HCT116 (cell line): ENCODE measurements at regions not wholly inside any gene's neighbourhood (a gene's known extent, or its start where the extent isn't known, plus 50 kb on each side); places are given as distances from the start of the nearest gene placed in this dataset.

ENCODE experiments used
- ATAC-seq: fragments of 200-7000 bp; cut with Tn5 transposase; 2 replicates; pipeline ENCODE4 v1.9.1; 2020; ENCODE audit warnings: mild to moderate bottlenecking, moderate library complexity
- BruUV-seq: library from RNA; stranded (reverse); fragments of 400-500 nt; replicated peaks from 2 replicates; lab custom pipeline; 2021; lab: Mats Ljungman, UMichigan
- CTCF ChIA-PET: fragments of 300-600 bp; sonication (Branson Sonifier 250); formaldehyde crosslinking; loops from one replicate; lab custom pipeline; 2021; ENCODE audit warnings: antibody characterized with exemption; lab: Charles Lee
- POLR2A ChIA-PET: fragments of 300-600, 350-600 bp; sonication (Branson Sonifier 250); formaldehyde crosslinking; loops from one replicate; lab custom pipeline; 2021; ENCODE audit warnings: antibody characterized with exemption; lab: Charles Lee
- RAD21 ChIA-PET, 2 experiments: fragments of 300-600 bp; sonication (Branson Sonifier 250); formaldehyde crosslinking; loops; one replicate each; lab custom pipeline; 2023; ENCODE audit warnings: low total read pairs in 2 of 2; ENCODE audit not compliant: uncharacterized antibody in 2 of 2, unreplicated experiment in 2 of 2, low non-redundant PET in 1 of 2; lab: Charles Lee
- DNase-seq: peaks from one replicate; pipeline ENCODE4 v3.0.0-alpha.2; 2010; ENCODE audit warnings: low read depth, low spot score
- H2AFZ ChIP-seq: fragments of 200-600 bp; shearing (Covaris generic), sonication (generic); 2 replicates; pipeline ENCODE4 v1.6.1; 2017; ENCODE audit warnings: low read depth, mixed run types, mixed read lengths, antibody characterized with exemption, low read length; ENCODE audit not compliant: poor library complexity, severe bottlenecking
- H3K27ac ChIP-seq: 2 replicates; pipeline ENCODE4 v1.5.1; 2012; ENCODE audit warnings: low read depth, low read length
- H3K27me3 ChIP-seq: fragments of 200-600 bp; sonication (generic); 2 replicates; pipeline ENCODE4 v1.6.1; 2016; ENCODE audit warnings: mixed run types, low read length, mixed read lengths; ENCODE audit not compliant: insufficient read depth
- H3K36me3 ChIP-seq, 2 experiments: fragments of 200-500 bp in 1 of 2; fragments of 200-600 bp in 1 of 2; sonication (Bioruptor generic) in 1 of 2; sonication (generic) in 1 of 2; 2 replicates each; pipeline versions ENCODE4 v1.5.1 to v1.6.1; 2014 to 2016; ENCODE audit warnings: low read length in 2 of 2, inconsistent platforms in 1 of 2, mixed read lengths in 1 of 2, mixed run types in 1 of 2; ENCODE audit not compliant: insufficient read depth in 2 of 2, control insufficient read depth in 1 of 2
- H3K4me1 ChIP-seq, 2 experiments: fragments of 200-600 bp in 1 of 2; sonication (generic) in 1 of 2; 2 replicates each; pipeline versions ENCODE4 v1.5.1 to v1.6.1; 2012 to 2017; ENCODE audit warnings: low read length in 2 of 2, inconsistent platforms in 1 of 2, mild to moderate bottlenecking in 1 of 2, mixed read lengths in 1 of 2, mixed run types in 1 of 2, moderate library complexity in 1 of 2; ENCODE audit not compliant: insufficient read depth in 2 of 2, control insufficient read depth in 1 of 2
- H3K4me2 ChIP-seq: fragments of 200-600 bp; sonication (generic); 2 replicates; pipeline ENCODE4 v1.6.1; 2017; ENCODE audit warnings: mixed run types, low read length, mixed read lengths
- H3K4me3 ChIP-seq, 2 experiments: fragments of 200-600 bp in 1 of 2; sonication (generic) in 1 of 2; replicated peaks in 1 of 2; 2 replicates each; pipeline ENCODE4 v1.5.1; 2011 to 2016; ENCODE audit warnings: low read length in 2 of 2, control low read depth in 1 of 2, low read depth in 1 of 2, mild to moderate bottlenecking in 1 of 2, mixed read lengths in 1 of 2, mixed run types in 1 of 2
- H3K79me2 ChIP-seq: fragments of 200-600 bp; sonication (generic); 2 replicates; pipeline ENCODE4 v1.6.1; 2017; ENCODE audit warnings: mild to moderate bottlenecking, mixed run types, low read length, moderate library complexity, mixed read lengths; ENCODE audit not compliant: insufficient read depth
- H3K9ac ChIP-seq: fragments of 200-600 bp; sonication (generic); 2 replicates; pipeline ENCODE4 v1.6.1; 2016; ENCODE audit warnings: low read length, mixed read lengths
- H3K9me2 ChIP-seq: fragments of 200-600 bp; sonication (generic), shearing (Covaris generic); 2 replicates; pipeline ENCODE4 v1.6.1; 2017; ENCODE audit warnings: mixed run types, mild to moderate bottlenecking, moderate library complexity; ENCODE audit not compliant: insufficient read depth
- H3K9me3 ChIP-seq, 2 experiments: fragments of 200-500 bp in 1 of 2; fragments of 200-600 bp in 1 of 2; sonication (Bioruptor generic) in 1 of 2; sonication (generic) in 1 of 2; 2 replicates each; pipeline ENCODE4 v1.6.1; 2014 to 2017; ENCODE audit warnings: low read length in 2 of 2, mixed read lengths in 2 of 2, inconsistent platforms in 1 of 2, low read depth in 1 of 2, mild to moderate bottlenecking in 1 of 2, mixed run types in 1 of 2, moderate library complexity in 1 of 2; ENCODE audit not compliant: control insufficient read depth in 1 of 2, insufficient read depth in 1 of 2
- H4K20me1 ChIP-seq: fragments of 200-600 bp; sonication (generic), shearing (Covaris generic); 2 replicates; pipeline ENCODE4 v1.6.1; 2017; ENCODE audit warnings: mixed run types, mild to moderate bottlenecking, moderate library complexity; ENCODE audit not compliant: insufficient read depth
- ATF3 ChIP-seq: IDR thresholded peaks from 2 replicates; pipeline ENCODE4 v1.6.1; 2012
- CBX3 ChIP-seq: IDR thresholded peaks from 2 replicates; pipeline ENCODE4 v1.6.1; 2012; ENCODE audit warnings: low read depth
- CEBPB ChIP-seq: IDR thresholded peaks from 2 replicates; pipeline ENCODE4 v1.6.1; 2012; ENCODE audit warnings: low read depth
- EGR1 ChIP-seq: IDR thresholded peaks from 2 replicates; pipeline ENCODE4 v1.6.1; 2012; ENCODE audit warnings: low read depth
- ELF1 ChIP-seq: IDR thresholded peaks from 2 replicates; pipeline ENCODE4 v1.6.1; 2012; ENCODE audit warnings: low read depth, borderline replicate concordance
- EZH2 ChIP-seq: fragments of 200-600 bp; sonication (generic); IDR thresholded peaks from 2 replicates; pipeline ENCODE4 v1.6.1; 2017; ENCODE audit warnings: antibody characterized with exemption, mixed run types
- JUND ChIP-seq: IDR thresholded peaks from 2 replicates; pipeline ENCODE4 v1.6.1; 2012
- POLR2A ChIP-seq: IDR thresholded peaks from 2 replicates; pipeline ENCODE4 v1.7.0; 2011; ENCODE audit warnings: borderline replicate concordance; ENCODE audit not compliant: insufficient read depth, insufficient read length; ENCODE audit errors: extremely low read depth
- SIN3A ChIP-seq: IDR thresholded peaks from 2 replicates; pipeline ENCODE4 v1.6.1; 2012; ENCODE audit warnings: low read depth
- SP1 ChIP-seq: IDR thresholded peaks from 2 replicates; pipeline ENCODE4 v1.6.1; 2012; ENCODE audit warnings: low read depth
- SRF ChIP-seq: IDR thresholded peaks from 2 replicates; pipeline ENCODE4 v1.6.1; 2012; ENCODE audit warnings: low read depth
- TCF7L2 ChIP-seq: IDR thresholded peaks from 2 replicates; pipeline ENCODE4 v1.7.0; 2011; ENCODE audit warnings: borderline replicate concordance, inconsistent platforms; ENCODE audit not compliant: insufficient read depth, insufficient read length; ENCODE audit errors: extremely low read depth
- YY1 ChIP-seq: IDR thresholded peaks from 2 replicates; pipeline ENCODE4 v1.6.1; 2011; ENCODE audit warnings: low read length, low read depth, moderate library complexity, mild to moderate bottlenecking; ENCODE audit not compliant: insufficient replicate concordance; ENCODE audit errors: extremely low read depth
- intact Hi-C: fragments of 100-400 bp; cut with micrococcal nuclease; formaldehyde crosslinking; loops from 2 replicates; pipeline ENCODE4 v1.10.0; 2022
- TF ChIP-seq, protein P1 (sequence below): IDR thresholded peaks from 2 replicates; pipeline ENCODE4 v1.6.1; 2012; ENCODE audit warnings: low read depth
- TF ChIP-seq, protein P2 (sequence below): IDR thresholded peaks from 2 replicates; pipeline ENCODE4 v1.6.1; 2012
- TF ChIP-seq, protein P3 (sequence below), 3 experiments: fragments of 200-600 bp in 1 of 3; sonication (generic) in 1 of 3; IDR thresholded peaks in 2 of 3; conservative IDR thresholded peaks in 1 of 3; 2 replicates each; pipeline ENCODE4 v1.5.1; 2012 to 2017; ENCODE audit warnings: low read depth in 2 of 3, low read length in 2 of 3, antibody characterized with exemption in 1 of 3, borderline replicate concordance in 1 of 3, control low read depth in 1 of 3, mild to moderate bottlenecking in 1 of 3, mixed read lengths in 1 of 3, mixed run types in 1 of 3, moderate library complexity in 1 of 3; ENCODE audit not compliant: insufficient read depth in 1 of 3

GRCh38 chr2:59752512-59752911, 800.9 kb downstream of the BCL11A start (continued):
- TF ChIP-seq, protein P1, sequence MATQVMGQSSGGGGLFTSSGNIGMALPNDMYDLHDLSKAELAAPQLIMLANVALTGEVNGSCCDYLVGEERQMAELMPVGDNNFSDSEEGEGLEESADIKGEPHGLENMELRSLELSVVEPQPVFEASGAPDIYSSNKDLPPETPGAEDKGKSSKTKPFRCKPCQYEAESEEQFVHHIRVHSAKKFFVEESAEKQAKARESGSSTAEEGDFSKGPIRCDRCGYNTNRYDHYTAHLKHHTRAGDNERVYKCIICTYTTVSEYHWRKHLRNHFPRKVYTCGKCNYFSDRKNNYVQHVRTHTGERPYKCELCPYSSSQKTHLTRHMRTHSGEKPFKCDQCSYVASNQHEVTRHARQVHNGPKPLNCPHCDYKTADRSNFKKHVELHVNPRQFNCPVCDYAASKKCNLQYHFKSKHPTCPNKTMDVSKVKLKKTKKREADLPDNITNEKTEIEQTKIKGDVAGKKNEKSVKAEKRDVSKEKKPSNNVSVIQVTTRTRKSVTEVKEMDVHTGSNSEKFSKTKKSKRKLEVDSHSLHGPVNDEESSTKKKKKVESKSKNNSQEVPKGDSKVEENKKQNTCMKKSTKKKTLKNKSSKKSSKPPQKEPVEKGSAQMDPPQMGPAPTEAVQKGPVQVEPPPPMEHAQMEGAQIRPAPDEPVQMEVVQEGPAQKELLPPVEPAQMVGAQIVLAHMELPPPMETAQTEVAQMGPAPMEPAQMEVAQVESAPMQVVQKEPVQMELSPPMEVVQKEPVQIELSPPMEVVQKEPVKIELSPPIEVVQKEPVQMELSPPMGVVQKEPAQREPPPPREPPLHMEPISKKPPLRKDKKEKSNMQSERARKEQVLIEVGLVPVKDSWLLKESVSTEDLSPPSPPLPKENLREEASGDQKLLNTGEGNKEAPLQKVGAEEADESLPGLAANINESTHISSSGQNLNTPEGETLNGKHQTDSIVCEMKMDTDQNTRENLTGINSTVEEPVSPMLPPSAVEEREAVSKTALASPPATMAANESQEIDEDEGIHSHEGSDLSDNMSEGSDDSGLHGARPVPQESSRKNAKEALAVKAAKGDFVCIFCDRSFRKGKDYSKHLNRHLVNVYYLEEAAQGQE, result no peak
- TF ChIP-seq YY1 (no peak), SRF (no peak)

- Histone ChIP-seq H3K9me3 (no peaks in the 10 kb centered on the region), H3K4me3 (no peak overlapping the region), H3K79me2 (no peaks in the 10 kb centered on the region), H3K27me3 (no peaks in the 10 kb centered on the region), H4K20me1 (no peaks in the 10 kb centered on the region), H3K4me1 (no peaks in the 10 kb centered on the region), H3K27ac (no peak overlapping the region)
- ChIA-PET CTCF (no interaction called here), RAD21 (no interaction called here), POLR2A (no interaction called here)
- intact Hi-C loops, result no loop called here
- ATAC-seq, result no peak
- TF ChIP-seq EZH2, result no peak
- TF ChIP-seq SIN3A, result no peak
- no peak for TF ChIP-seq SRF
- TF ChIP-seq ATF3, result no peak
- TF ChIP-seq SP1, result no peak
- no peak for TF ChIP-seq POLR2A
- TF ChIP-seq CEBPB, result no peak
- TF ChIP-seq YY1, result no peak
- TF ChIP-seq, protein P2, sequence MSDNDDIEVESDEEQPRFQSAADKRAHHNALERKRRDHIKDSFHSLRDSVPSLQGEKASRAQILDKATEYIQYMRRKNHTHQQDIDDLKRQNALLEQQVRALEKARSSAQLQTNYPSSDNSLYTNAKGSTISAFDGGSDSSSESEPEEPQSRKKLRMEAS, result no peak
- TF ChIP-seq, protein P3, sequence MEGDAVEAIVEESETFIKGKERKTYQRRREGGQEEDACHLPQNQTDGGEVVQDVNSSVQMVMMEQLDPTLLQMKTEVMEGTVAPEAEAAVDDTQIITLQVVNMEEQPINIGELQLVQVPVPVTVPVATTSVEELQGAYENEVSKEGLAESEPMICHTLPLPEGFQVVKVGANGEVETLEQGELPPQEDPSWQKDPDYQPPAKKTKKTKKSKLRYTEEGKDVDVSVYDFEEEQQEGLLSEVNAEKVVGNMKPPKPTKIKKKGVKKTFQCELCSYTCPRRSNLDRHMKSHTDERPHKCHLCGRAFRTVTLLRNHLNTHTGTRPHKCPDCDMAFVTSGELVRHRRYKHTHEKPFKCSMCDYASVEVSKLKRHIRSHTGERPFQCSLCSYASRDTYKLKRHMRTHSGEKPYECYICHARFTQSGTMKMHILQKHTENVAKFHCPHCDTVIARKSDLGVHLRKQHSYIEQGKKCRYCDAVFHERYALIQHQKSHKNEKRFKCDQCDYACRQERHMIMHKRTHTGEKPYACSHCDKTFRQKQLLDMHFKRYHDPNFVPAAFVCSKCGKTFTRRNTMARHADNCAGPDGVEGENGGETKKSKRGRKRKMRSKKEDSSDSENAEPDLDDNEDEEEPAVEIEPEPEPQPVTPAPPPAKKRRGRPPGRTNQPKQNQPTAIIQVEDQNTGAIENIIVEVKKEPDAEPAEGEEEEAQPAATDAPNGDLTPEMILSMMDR (IDR thresholded peaks at IDR 0.05 in 2 of 3, conservative IDR thresholded peaks at IDR 0.05 in 1 of 3; ENCODE audit: borderline replicate concordance in 1 of 3, insufficient read depth in 1 of 3, low read depth in 2 of 3, low read length in 2 of 3), result no peak
- no peak for TF ChIP-seq CBX3
- TF ChIP-seq EGR1, result no peak
- TF ChIP-seq, protein P1, result no peak
- no peak for TF ChIP-seq TCF7L2
- TF ChIP-seq JUND, result no peak
- no peak for TF ChIP-seq ELF1
- TF ChIP-seq, all 23 proteins: peak for 0
- Histone ChIP-seq H3K9me2 (no peaks in the 10 kb centered on the region), H3K36me3 (no peaks in the 10 kb centered on the region), H2AFZ (no peak overlapping the region), H3K9ac (no peak overlapping the region), H3K4me2 (no peak overlapping the region)
- no peak for DNase-seq
- BruUV-seq, result no TSS peak
These were observed 801.4 kb downstream of the BCL11A start for GRCh38 chr2:59752071-59752470.
